T-helper 2 cell treated with Interferon-gamma antibody and Interleukin-4, amounts not matched to agents 100 ng/mL and 5 ng/mL, for 36 hours (primary cell): ENCODE measurements at regions not wholly inside any gene's neighbourhood (a gene's known extent, or its start where the extent isn't known, plus 50 kb on each side); places are given as distances from the start of the nearest gene placed in this dataset.

ENCODE experiments used
- intact Hi-C: fragments of 100-400 bp; cut with micrococcal nuclease; formaldehyde crosslinking; loops from one replicate; pipeline ENCODE4 v1.15.1; 2023

DNA sequence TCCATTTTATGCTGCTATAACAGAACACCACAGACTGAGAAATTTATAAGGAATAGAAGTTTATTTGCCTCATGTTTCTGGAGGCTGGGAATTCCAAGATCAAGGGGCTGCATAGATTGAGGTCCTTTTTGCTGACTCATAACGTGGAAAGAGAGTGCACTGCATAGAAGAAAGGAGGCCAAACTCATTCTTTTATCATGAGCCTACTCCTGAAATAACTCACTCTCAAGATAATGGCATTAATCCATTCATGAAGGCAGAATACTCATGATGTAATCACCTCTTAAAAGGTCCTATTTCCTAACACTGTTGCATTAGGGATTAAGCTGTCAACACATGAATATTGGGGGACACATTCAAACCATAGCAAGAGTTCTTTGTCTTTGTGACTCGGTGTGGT lies 60.0 kb upstream of the FBXO33 start:
- intact Hi-C loops = no loop called here

DNA sequence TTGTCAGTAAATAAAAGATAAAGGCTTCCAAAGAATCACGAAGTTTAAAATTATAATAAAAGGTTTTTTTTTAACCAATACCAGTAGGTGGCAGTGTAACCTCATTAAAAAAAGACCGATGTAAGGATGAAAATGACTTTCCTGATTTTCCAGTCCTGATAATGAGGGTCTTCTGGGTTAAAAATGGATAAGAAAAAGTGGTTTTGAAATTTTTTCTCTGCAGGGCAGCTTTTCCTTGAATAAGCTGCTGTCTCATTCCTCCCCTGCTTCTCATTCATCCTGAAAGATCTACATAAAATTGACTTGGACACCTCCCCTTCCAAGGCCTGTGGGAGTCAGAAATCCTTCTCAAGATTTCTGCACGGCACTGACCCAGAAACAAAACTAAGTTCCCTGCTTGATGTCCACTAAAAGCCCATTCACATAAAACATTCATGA lies 58.9 kb upstream of the FBXO33 start:
- intact Hi-C loops = no loop called here

GRCh38 chr14:39488600-39488999 lies 56.4 kb upstream of the FBXO33 start:
- intact Hi-C loops = no loop called here

DNA sequence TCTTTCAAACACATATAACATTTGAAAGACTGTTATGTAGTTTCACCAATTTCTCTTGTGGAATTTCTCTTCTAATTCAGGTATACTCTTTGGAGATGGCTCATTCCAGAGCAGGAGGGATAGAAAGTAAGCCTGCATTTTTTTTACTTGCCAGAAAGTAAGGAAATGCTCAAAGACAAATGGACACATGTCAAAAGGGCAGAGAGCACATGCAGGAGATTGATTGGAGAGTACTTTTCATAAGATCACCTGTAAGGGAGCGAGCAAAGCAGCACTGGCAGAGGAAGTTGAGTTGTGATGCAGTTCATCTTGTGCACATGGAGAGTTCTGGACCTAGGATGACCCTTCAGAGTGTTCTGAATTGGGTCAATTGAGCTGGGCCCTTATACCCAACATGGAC lies 51.4 kb upstream of the FBXO33 start:
- intact Hi-C loops = no loop called here
